Stimulated activated CD8-positive, alpha-beta memory T cell treated with anti-CD3 and anti-CD28 coated beads, Interleukin-2, amount 100 ng/mL, for 48 hours (primary cell): ENCODE measurements at regions not wholly inside any gene's neighbourhood (a gene's known extent, or its start where the extent isn't known, plus 50 kb on each side); places are given as distances from the start of the nearest gene placed in this dataset.
"Not testable (repeated sequence)": the region's sequence is repeated elsewhere in the genome, so short reads cannot be mapped to it uniquely, and the experiment has no call there.

Experiments
- DNase-seq, 2 donors: peaks; one replicate each; pipeline ENCODE4 v3.0.0-alpha.2; 2020; ENCODE audit warnings: low read depth in 2 of 2

- no peak for DNase-seq
Measured at GRCh38 chr9:87372356-87372851, 125.3 kb upstream of the DAPK1 start.

GRCh38 chr9:87374023-87374919, 123.4 kb upstream of the DAPK1 start:
- DNase-seq: peak in 1 of 2 donors; percentile 23

- no peak for DNase-seq
Measured at GRCh38 chr9:87375397-87376073, 122.1 kb upstream of the DAPK1 start.

- no peak for DNase-seq
Measured at GRCh38 chr9:87378676-87379075, 119.0 kb upstream of the DAPK1 start.

- DNase-seq: no peak
Measured at GRCh38 chr9:87379300-87379699, 118.4 kb upstream of the DAPK1 start.

GRCh38 chr9:87381050-87381711, 116.5 kb upstream of the DAPK1 start:
- DNase-seq: no peak

- no peak for DNase-seq
Measured at GRCh38 chr9:87381746-87382145, 115.9 kb upstream of the DAPK1 start.

- no peak for DNase-seq
Measured at GRCh38 chr9:87382900-87383299, 114.8 kb upstream of the DAPK1 start.

- DNase-seq: no peak
Measured at GRCh38 chr9:87383344-87384150, 114.1 kb upstream of the DAPK1 start.

GRCh38 chr9:87386490-87387025, 111.1 kb upstream of the DAPK1 start:
- no peak for DNase-seq

- DNase-seq: no peak
Measured at GRCh38 chr9:87387351-87388011, 110.2 kb upstream of the DAPK1 start.

- DNase-seq: not testable (repeated sequence)
Measured at GRCh38 chr9:87388708-87389107, 109.0 kb upstream of the DAPK1 start.

GRCh38 chr9:87389936-87390335, 107.7 kb upstream of the DAPK1 start:
- DNase-seq: no peak

- DNase-seq: no peak
Measured at GRCh38 chr9:87390361-87390760, 107.3 kb upstream of the DAPK1 start.

- no peak for DNase-seq
Measured at GRCh38 chr9:87392086-87392485, 105.6 kb upstream of the DAPK1 start.

- DNase-seq: no peak
Measured at GRCh38 chr9:87393706-87394230, 103.9 kb upstream of the DAPK1 start.

- no peak for DNase-seq
Measured at GRCh38 chr9:87395804-87396479, 101.7 kb upstream of the DAPK1 start.

GRCh38 chr9:87401681-87402080, 96.0 kb upstream of the DAPK1 start:
- DNase-seq: no peak

- DNase-seq: no peak
Measured at GRCh38 chr9:87402537-87402936, 95.1 kb upstream of the DAPK1 start.
